ENCODE measurements at regions not wholly inside any gene's neighbourhood (a gene's known extent, or its start where the extent isn't known, plus 50 kb on each side); places are given as distances from the start of the nearest gene placed in this dataset.

DNA sequence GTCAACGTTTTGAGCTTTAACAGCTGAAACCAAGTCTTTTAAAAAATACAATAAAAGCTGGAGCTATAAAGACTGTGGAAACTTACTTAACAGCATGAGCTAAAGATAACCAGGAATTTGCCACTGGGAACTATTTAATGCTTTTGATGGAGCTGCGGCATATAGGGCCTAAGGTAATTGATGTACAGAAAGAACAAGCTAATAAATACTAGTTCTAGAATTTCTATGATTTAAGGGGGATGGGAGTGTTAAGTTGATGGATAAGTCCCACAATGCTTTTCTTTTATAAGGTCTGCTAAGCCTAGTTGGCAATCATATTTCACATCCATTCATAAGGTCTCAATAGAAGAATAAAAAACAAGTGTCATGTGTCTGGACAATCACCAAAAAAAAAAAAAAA is 334.0 kb upstream of the DMAC1 start:
- DNase-seq (ENCODE audit: low spot score), result no peak
- Histone ChIP-seq H4K20me1 (ENCODE audit: low read depth) (no peaks in the 10 kb centered on the region), H2AFZ (replicated peaks) (no peak overlapping the region), H3K27me3 (no peaks in the 10 kb centered on the region), H3F3A (ENCODE audit: low read depth) (no peaks in the 10 kb centered on the region), H3K4me3 (no peak overlapping the region), H3K9ac (no peak overlapping the region), H3K79me2 (ENCODE audit: low read depth) (no peaks in the 10 kb centered on the region), H3K27ac (no peak overlapping the region), H3K4me2 (no peak overlapping the region), H3K36me3 (no peaks in the 10 kb centered on the region), H3K4me1 (no peaks in the 10 kb centered on the region), H3K9me3 (ENCODE audit: low read depth) (no peaks in the 10 kb centered on the region)
- no peak for TF ChIP-seq EZH2phosphoT487 (IDR thresholded peaks at IDR 0.05)
- TF ChIP-seq EZH2 (IDR thresholded peaks at IDR 0.05), result no peak
- Mint-ChIP-seq H3K27ac (no peak overlapping the region), H3K4me3 (no peak overlapping the region), H3K27me3 (ENCODE audit: insufficient read depth, low read depth) (peaks cover 4% of the 10 kb centered on the region), H3K9me3 (no peaks in the 10 kb centered on the region), H3K4me1 (peaks cover 6% of the 10 kb centered on the region), H3K36me3 (no peaks in the 10 kb centered on the region)

DNA sequence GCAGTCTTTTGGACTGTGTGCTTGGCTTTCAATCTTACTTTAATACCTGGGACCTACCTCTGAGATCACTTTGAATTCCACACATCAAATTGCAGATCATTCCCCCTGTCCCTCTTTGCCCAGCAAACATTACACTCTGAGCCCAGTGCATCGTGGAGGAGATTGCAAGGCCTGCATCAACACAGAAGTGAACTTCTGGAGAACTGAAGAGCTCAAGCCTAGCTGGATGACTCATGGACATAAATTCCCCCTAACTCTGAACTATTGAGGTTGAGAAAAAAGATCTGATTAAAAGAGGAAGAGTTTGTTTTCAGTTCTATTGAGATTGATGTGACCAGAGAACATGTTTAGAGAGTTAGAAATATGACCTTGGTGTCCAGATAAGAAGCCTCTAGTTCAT is 316.0 kb upstream of the DMAC1 start:
- H3K9me3 ChIP-seq (ENCODE audit: low read depth), result no peaks in the 10 kb centered on the region
- no peaks in the 10 kb centered on the region for H3F3A ChIP-seq (ENCODE audit: low read depth)
- H3K27me3 ChIP-seq, result no peaks in the 10 kb centered on the region
- H2AFZ ChIP-seq (replicated peaks), result no peak overlapping the region
- no peak overlapping the region for H3K4me3 Mint-ChIP-seq
- no peaks in the 10 kb centered on the region for H3K36me3 ChIP-seq
- H3K4me3 ChIP-seq, result no peak overlapping the region
- H4K20me1 ChIP-seq (ENCODE audit: low read depth), result no peaks in the 10 kb centered on the region
- H3K4me1 Mint-ChIP-seq, result no peaks in the 10 kb centered on the region
- H3K4me2 ChIP-seq, result no peak overlapping the region
- no peaks in the 10 kb centered on the region for H3K79me2 ChIP-seq (ENCODE audit: low read depth)
- no peak overlapping the region for H3K9ac ChIP-seq
- no peak overlapping the region for H3K27ac ChIP-seq
- H3K9me3 Mint-ChIP-seq, result no peaks in the 10 kb centered on the region
- H3K27me3 Mint-ChIP-seq (ENCODE audit: insufficient read depth, low read depth), result peaks cover 3% of the 10 kb centered on the region
- no peaks in the 10 kb centered on the region for H3K4me1 ChIP-seq
- TF ChIP-seq EZH2 (IDR thresholded peaks at IDR 0.05) (no peak), EZH2phosphoT487 (IDR thresholded peaks at IDR 0.05) (no peak)
- TF ChIP-seq, protein P1, sequence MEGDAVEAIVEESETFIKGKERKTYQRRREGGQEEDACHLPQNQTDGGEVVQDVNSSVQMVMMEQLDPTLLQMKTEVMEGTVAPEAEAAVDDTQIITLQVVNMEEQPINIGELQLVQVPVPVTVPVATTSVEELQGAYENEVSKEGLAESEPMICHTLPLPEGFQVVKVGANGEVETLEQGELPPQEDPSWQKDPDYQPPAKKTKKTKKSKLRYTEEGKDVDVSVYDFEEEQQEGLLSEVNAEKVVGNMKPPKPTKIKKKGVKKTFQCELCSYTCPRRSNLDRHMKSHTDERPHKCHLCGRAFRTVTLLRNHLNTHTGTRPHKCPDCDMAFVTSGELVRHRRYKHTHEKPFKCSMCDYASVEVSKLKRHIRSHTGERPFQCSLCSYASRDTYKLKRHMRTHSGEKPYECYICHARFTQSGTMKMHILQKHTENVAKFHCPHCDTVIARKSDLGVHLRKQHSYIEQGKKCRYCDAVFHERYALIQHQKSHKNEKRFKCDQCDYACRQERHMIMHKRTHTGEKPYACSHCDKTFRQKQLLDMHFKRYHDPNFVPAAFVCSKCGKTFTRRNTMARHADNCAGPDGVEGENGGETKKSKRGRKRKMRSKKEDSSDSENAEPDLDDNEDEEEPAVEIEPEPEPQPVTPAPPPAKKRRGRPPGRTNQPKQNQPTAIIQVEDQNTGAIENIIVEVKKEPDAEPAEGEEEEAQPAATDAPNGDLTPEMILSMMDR (IDR thresholded peaks at IDR 0.05), result no peak
- DNase-seq (ENCODE audit: low spot score), result no peak
- no peaks in the 10 kb centered on the region for H3K36me3 Mint-ChIP-seq
- H3K27ac Mint-ChIP-seq, result no peak overlapping the region

DNA sequence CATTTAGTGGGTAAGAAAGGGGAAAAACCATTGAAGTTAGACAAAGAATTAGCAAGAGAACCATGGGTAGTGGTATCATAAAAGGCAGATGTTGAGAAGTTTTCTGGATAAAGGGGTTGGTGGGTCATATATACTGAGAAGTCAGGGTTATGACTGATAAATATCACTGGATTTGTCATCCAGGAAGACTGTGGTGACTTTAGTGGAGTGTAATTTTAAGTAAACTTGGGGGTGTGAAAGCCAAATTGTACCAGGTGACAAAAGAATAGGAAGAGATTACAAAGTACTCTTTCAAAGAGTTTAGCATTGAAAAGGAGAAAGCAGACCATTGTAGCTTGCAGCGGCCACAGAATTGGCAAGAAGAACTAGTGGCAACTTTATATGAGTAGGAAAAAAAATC is 315.2 kb upstream of the DMAC1 start:
- H3K36me3 ChIP-seq, result no peaks in the 10 kb centered on the region
- no peak overlapping the region for H3K4me2 ChIP-seq
- no peaks in the 10 kb centered on the region for H4K20me1 ChIP-seq (ENCODE audit: low read depth)
- H3K9me3 ChIP-seq (ENCODE audit: low read depth), result no peaks in the 10 kb centered on the region
- H3K36me3 Mint-ChIP-seq, result no peaks in the 10 kb centered on the region
- no peak overlapping the region for H3K4me3 ChIP-seq
- H3F3A ChIP-seq (ENCODE audit: low read depth), result no peaks in the 10 kb centered on the region
- no peak overlapping the region for H3K9ac ChIP-seq
- no peak overlapping the region for H3K27ac ChIP-seq
- no peak overlapping the region for H3K27ac Mint-ChIP-seq
- no peaks in the 10 kb centered on the region for H3K9me3 Mint-ChIP-seq
- DNase-seq (ENCODE audit: low spot score), result no peak
- H3K79me2 ChIP-seq (ENCODE audit: low read depth), result no peaks in the 10 kb centered on the region
- no peaks in the 10 kb centered on the region for H3K27me3 ChIP-seq
- H3K27me3 Mint-ChIP-seq (ENCODE audit: insufficient read depth, low read depth), result peaks cover 3% of the 10 kb centered on the region
- no peak overlapping the region for H3K4me3 Mint-ChIP-seq
- no peaks in the 10 kb centered on the region for H3K4me1 Mint-ChIP-seq
- TF ChIP-seq, protein P1 (IDR thresholded peaks at IDR 0.05), result no peak
- TF ChIP-seq EZH2phosphoT487 (IDR thresholded peaks at IDR 0.05) (no peak), EZH2 (IDR thresholded peaks at IDR 0.05) (no peak)
- H2AFZ ChIP-seq (replicated peaks), result no peak overlapping the region
- H3K4me1 ChIP-seq, result no peaks in the 10 kb centered on the region

DNA sequence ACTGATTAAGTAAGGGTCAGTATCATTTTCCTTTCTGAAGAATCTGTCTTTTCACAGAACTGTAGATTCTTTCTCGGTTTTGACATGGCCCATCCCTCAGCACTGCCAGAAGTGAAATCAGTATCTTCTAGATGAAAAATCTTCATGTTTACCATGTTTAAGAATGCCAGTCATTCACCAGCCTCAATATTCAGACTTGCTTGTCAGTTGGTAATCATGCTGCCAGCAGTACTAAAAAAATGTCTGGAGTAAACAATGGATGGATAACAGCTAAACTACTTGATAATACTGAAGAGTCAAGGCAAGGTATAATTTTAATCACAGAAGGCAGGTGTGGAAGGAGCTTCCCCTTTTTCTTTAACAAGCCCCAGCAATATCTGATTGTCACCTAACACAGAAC is 306.8 kb upstream of the DMAC1 start:
- Mint-ChIP-seq H3K4me1 (peaks cover 2% of the 10 kb centered on the region), H3K27me3 (ENCODE audit: insufficient read depth, low read depth) (no peaks in the 10 kb centered on the region), H3K36me3 (no peaks in the 10 kb centered on the region), H3K4me3 (no peak overlapping the region), H3K9me3 (peaks cover 3% of the 10 kb centered on the region), H3K27ac (no peak overlapping the region)
- peak overlapping the region; percentile 3 for H2AFZ ChIP-seq (replicated peaks)
- H3K36me3 ChIP-seq, result no peaks in the 10 kb centered on the region
- TF ChIP-seq EZH2 (IDR thresholded peaks at IDR 0.05) (no peak), EZH2phosphoT487 (IDR thresholded peaks at IDR 0.05) (no peak)
- TF ChIP-seq, protein P1 (IDR thresholded peaks at IDR 0.05), result no peak
- no peaks in the 10 kb centered on the region for H3K27me3 ChIP-seq
- no peaks in the 10 kb centered on the region for H3K9me3 ChIP-seq (ENCODE audit: low read depth)
- no peaks in the 10 kb centered on the region for H4K20me1 ChIP-seq (ENCODE audit: low read depth)
- no peak overlapping the region for H3K27ac ChIP-seq
- no peak overlapping the region for H3K9ac ChIP-seq
- H3K4me1 ChIP-seq, result peaks cover 5% of the 10 kb centered on the region
- no peaks in the 10 kb centered on the region for H3K79me2 ChIP-seq (ENCODE audit: low read depth)
- no peak overlapping the region for H3K4me3 ChIP-seq
- H3K4me2 ChIP-seq, result no peak overlapping the region
- DNase-seq (ENCODE audit: low spot score), result no peak
- H3F3A ChIP-seq (ENCODE audit: low read depth), result no peaks in the 10 kb centered on the region
